Lower leg skin (tissue), 3 donors: ENCODE measurements at regions not wholly inside any gene's neighbourhood (a gene's known extent, or its start where the extent isn't known, plus 50 kb on each side); places are given as distances from the start of the nearest gene placed in this dataset.

Source experiments
- POLR2A ChIP-seq, 2 donors: fragments of 450-650 bp; IDR thresholded peaks; one replicate each; pipeline ENCODE4 v1.6.1; 2016 to 2017; ENCODE audit warnings: antibody characterized with exemption in 2 of 2, mild to moderate bottlenecking in 1 of 2, moderate library complexity in 1 of 2
- TF ChIP-seq, protein P1 (sequence below), 3 donors: fragments of 450-650 bp; IDR thresholded peaks; one replicate each; pipeline ENCODE4 v1.5.1; 2016; ENCODE audit warnings: antibody characterized with exemption in 3 of 3, mild to moderate bottlenecking in 3 of 3, moderate library complexity in 2 of 3

DNA sequence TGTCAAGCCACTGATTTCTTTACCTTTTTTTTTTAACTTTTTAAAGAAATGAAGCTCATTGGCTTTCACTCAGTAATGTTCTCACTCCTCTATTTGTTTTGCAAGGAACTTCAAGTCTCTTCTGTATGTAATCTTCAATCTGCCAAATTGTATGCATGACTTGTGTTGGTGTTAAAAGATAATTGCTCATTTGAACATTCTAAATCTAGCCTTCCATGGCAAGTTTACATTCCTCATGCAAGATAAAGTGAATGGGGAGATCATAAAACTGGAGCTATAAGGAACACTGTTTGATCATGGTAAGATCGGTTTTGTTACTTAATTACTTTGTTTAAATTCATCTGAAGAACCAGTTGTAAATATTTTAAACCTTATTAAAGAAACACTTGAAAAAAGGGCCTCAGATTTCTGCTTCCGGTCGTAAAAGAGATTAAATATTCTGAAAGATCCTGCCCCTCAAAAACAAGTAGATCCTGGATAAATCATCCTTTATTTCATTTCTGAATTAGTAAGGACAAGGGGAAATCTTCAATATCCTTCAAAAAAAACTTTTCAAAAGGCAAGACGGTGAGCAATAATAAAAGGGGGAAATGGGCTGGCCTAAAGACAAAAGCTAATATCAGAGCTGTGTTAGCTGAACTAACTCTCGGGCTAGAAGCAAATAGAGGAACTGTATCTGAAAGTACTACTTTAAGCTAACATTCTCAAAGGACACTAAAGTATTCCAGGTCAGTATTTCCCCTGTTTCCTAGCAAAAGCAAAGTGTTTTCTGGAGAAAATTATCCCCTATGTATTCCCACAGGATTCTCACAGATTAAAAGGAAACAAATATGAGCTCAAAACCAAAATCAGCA, 107.0 kb upstream of the ATP11B start:
- TF ChIP-seq, protein P1, sequence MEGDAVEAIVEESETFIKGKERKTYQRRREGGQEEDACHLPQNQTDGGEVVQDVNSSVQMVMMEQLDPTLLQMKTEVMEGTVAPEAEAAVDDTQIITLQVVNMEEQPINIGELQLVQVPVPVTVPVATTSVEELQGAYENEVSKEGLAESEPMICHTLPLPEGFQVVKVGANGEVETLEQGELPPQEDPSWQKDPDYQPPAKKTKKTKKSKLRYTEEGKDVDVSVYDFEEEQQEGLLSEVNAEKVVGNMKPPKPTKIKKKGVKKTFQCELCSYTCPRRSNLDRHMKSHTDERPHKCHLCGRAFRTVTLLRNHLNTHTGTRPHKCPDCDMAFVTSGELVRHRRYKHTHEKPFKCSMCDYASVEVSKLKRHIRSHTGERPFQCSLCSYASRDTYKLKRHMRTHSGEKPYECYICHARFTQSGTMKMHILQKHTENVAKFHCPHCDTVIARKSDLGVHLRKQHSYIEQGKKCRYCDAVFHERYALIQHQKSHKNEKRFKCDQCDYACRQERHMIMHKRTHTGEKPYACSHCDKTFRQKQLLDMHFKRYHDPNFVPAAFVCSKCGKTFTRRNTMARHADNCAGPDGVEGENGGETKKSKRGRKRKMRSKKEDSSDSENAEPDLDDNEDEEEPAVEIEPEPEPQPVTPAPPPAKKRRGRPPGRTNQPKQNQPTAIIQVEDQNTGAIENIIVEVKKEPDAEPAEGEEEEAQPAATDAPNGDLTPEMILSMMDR (IDR thresholded peaks at IDR 0.05), result no peak
- no peak for TF ChIP-seq POLR2A (IDR thresholded peaks at IDR 0.05)
